Peyer's patch (tissue), 4 donors: ENCODE measurements at regions not wholly inside any gene's neighbourhood (a gene's known extent, or its start where the extent isn't known, plus 50 kb on each side); places are given as distances from the start of the nearest gene placed in this dataset.

Source experiments
- POLR2A ChIP-seq, 2 donors: fragments of 450-650 bp; IDR thresholded peaks; one replicate each; pipeline ENCODE4 v1.5.1; 2017; ENCODE audit warnings: antibody characterized with exemption in 2 of 2, mild to moderate bottlenecking in 2 of 2, moderate library complexity in 2 of 2
- TF ChIP-seq, protein P1 (sequence below), 6 experiments: fragments of 450-650 bp in 4 of 6; fragments of 200-600 bp in 2 of 6; sonication (generic) in 1 of 6; IDR thresholded peaks; one replicate each; pipeline ENCODE4 v1.5.1; 2017 to 2019; ENCODE audit warnings: antibody characterized with exemption in 6 of 6, mild to moderate bottlenecking in 3 of 6, moderate library complexity in 1 of 6

DNA sequence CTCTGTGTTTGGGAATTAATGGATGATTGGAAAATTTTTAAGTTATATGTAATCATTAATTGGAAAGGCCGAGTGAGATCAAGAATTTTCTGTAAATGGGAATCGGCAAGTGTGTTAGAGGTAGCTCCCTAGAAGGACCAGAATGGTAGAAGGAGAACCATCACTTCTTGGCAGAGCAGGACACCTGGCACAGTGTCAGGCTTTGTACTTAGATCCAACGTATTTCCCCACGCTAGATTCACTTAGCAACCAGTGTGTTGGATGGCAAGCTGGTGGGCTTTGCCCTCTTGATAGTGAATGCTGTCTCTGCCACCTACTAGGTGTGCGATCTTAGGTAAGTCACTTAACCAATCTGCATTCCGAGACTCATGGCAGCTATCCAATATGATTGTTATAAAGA is 107.8 kb upstream of the ZNF438 start:
- TF ChIP-seq, protein P1, sequence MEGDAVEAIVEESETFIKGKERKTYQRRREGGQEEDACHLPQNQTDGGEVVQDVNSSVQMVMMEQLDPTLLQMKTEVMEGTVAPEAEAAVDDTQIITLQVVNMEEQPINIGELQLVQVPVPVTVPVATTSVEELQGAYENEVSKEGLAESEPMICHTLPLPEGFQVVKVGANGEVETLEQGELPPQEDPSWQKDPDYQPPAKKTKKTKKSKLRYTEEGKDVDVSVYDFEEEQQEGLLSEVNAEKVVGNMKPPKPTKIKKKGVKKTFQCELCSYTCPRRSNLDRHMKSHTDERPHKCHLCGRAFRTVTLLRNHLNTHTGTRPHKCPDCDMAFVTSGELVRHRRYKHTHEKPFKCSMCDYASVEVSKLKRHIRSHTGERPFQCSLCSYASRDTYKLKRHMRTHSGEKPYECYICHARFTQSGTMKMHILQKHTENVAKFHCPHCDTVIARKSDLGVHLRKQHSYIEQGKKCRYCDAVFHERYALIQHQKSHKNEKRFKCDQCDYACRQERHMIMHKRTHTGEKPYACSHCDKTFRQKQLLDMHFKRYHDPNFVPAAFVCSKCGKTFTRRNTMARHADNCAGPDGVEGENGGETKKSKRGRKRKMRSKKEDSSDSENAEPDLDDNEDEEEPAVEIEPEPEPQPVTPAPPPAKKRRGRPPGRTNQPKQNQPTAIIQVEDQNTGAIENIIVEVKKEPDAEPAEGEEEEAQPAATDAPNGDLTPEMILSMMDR (IDR thresholded peaks at IDR 0.05) = no peak
- TF ChIP-seq POLR2A (IDR thresholded peaks at IDR 0.05) = no peak
